H1 (cell line): ENCODE measurements at regions not wholly inside any gene's neighbourhood (a gene's known extent, or its start where the extent isn't known, plus 50 kb on each side); places are given as distances from the start of the nearest gene placed in this dataset.

ENCODE experiments used
- CTCF ChIP-seq, 3 experiments: IDR thresholded peaks; 1 replicate in 2 of 3; 2 replicates in 1 of 3; pipeline versions ENCODE4 v1.5.1 to v1.6.1; 2011; ENCODE audit warnings: low read length in 3 of 3, mild to moderate bottlenecking in 3 of 3, inconsistent platforms in 2 of 3, low read depth in 1 of 3, moderate library complexity in 1 of 3; ENCODE audit not compliant: insufficient read depth in 1 of 3; ENCODE audit errors: control extremely low read depth in 1 of 3
- EP300 ChIP-seq, 2 experiments: IDR thresholded peaks; 1 replicate in 1 of 2; 2 replicates in 1 of 2; pipeline ENCODE4 v1.6.1; 2011 to 2012; ENCODE audit warnings: low read depth in 2 of 2, low read length in 2 of 2, mild to moderate bottlenecking in 2 of 2, borderline replicate concordance in 1 of 2, inconsistent platforms in 1 of 2, moderate library complexity in 1 of 2
- HDAC2 ChIP-seq, 2 experiments: fragments of 300-600 bp in 1 of 2; sonication (generic) in 1 of 2; IDR thresholded peaks; 2 replicates each; pipeline ENCODE4 v1.6.1; 2011 to 2012; ENCODE audit warnings: low read depth in 2 of 2, low read length in 2 of 2, mild to moderate bottlenecking in 2 of 2, moderate library complexity in 2 of 2, borderline replicate concordance in 1 of 2, inconsistent platforms in 1 of 2
- POLR2A ChIP-seq, 2 experiments: IDR thresholded peaks; 1 replicate in 1 of 2; 2 replicates in 1 of 2; pipeline ENCODE4 v1.6.1; 2011; ENCODE audit warnings: low read depth in 2 of 2, low read length in 2 of 2, mild to moderate bottlenecking in 2 of 2; ENCODE audit errors: control extremely low read depth in 1 of 2
- RAD21 ChIP-seq, 2 experiments: IDR thresholded peaks in 1 of 2; conservative IDR thresholded peaks in 1 of 2; 2 replicates each; pipeline ENCODE4 v1.6.1; 2011; ENCODE audit warnings: low read depth in 2 of 2, low read length in 2 of 2, improper control_type of control experiment in 1 of 2, inconsistent platforms in 1 of 2, mild to moderate bottlenecking in 1 of 2, moderate library complexity in 1 of 2
- RBBP5 ChIP-seq: IDR thresholded peaks from 2 replicates; pipeline ENCODE4 v1.7.1; 2012; ENCODE audit warnings: low read depth, mild to moderate bottlenecking, inconsistent platforms, low read length, moderate library complexity, borderline replicate concordance
- RXRA ChIP-seq: IDR thresholded peaks from 2 replicates; pipeline ENCODE4 v1.6.1; 2011; ENCODE audit warnings: low read depth, mild to moderate bottlenecking, low read length, moderate library complexity; ENCODE audit not compliant: insufficient read depth
- SIRT6 ChIP-seq: IDR thresholded peaks from one replicate; pipeline ENCODE4 v1.7.1; 2012; ENCODE audit warnings: low read length, inconsistent platforms
- TAF1 ChIP-seq: IDR thresholded peaks from 2 replicates; pipeline ENCODE4 v1.6.1; 2011; ENCODE audit warnings: mild to moderate bottlenecking, low read depth, low read length
- TEAD4 ChIP-seq: IDR thresholded peaks from 2 replicates; pipeline ENCODE4 v1.6.1; 2012; ENCODE audit warnings: low read depth, low read length, inconsistent platforms, mixed read lengths
- YY1 ChIP-seq: IDR thresholded peaks from 2 replicates; pipeline ENCODE4 v1.6.1; 2011; ENCODE audit warnings: low read depth, mild to moderate bottlenecking, low read length

GRCh38 chr13:83577183-83577582, 305.1 kb downstream of the SLITRK1 start:
- TF ChIP-seq EP300 (IDR thresholded peaks at IDR 0.05; ENCODE audit: borderline replicate concordance in 1 of 2, low read depth in 2 of 2, low read length in 2 of 2) (no peak), TEAD4 (no peak), SIRT6 (no peak), YY1 (no peak), POLR2A (IDR thresholded peaks at IDR 0.05; ENCODE audit: control extremely low read depth in 1 of 2, low read depth in 2 of 2, low read length in 2 of 2) (no peak), CTCF (IDR thresholded peaks at IDR 0.05; ENCODE audit: control extremely low read depth in 1 of 3, insufficient read depth in 1 of 3, low read depth in 1 of 3, low read length in 3 of 3) (no peak), TAF1 (no peak), RXRA (no peak), HDAC2 (IDR thresholded peaks at IDR 0.05; ENCODE audit: borderline replicate concordance in 1 of 2, low read depth in 2 of 2, low read length in 2 of 2) (no peak), RBBP5 (no peak), RAD21 (IDR thresholded peaks at IDR 0.05 in 1 of 2, conservative IDR thresholded peaks at IDR 0.05 in 1 of 2; ENCODE audit: low read depth in 2 of 2, low read length in 2 of 2) (no peak)
